ENCODE measurements at regions not wholly inside any gene's neighbourhood (a gene's known extent, or its start where the extent isn't known, plus 50 kb on each side); places are given as distances from the start of the nearest gene placed in this dataset.
A peak's percentile ranks its signal among the peaks of the same experiment; 100 is the strongest.
"Not testable (repeated sequence)": the region's sequence is repeated elsewhere in the genome, so short reads cannot be mapped to it uniquely, and the experiment has no call there.

DNA sequence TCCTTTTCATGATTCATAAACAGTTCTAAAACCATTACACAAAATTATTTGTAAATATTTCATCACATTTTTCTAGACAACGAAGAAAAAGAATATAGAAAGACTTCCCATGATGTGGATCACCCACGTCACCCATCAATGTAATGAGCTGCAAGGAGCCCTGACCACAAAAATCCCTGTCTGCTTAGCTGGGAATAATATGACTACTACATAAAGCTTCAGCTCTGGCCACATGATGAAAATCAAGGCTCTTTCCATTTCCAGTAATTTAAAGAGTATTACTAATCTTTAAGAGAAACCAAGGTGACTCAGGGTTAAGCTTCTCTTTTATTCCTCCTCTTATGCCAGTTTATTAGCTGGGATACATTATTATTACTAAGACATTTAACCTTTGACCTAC is 180.8 kb upstream of the CACNA2D1 start:
- no peak for DNase-seq

GRCh38 chr7:82623812-82624211 is 180.2 kb upstream of the CACNA2D1 start:
- no peak for DNase-seq

GRCh38 chr7:82617156-82617555 is 173.6 kb upstream of the CACNA2D1 start:
- DNase-seq = no peak

- DNase-seq = no peak
Observed at GRCh38 chr7:82616059-82616728, 172.6 kb upstream of the CACNA2D1 start.

DNA sequence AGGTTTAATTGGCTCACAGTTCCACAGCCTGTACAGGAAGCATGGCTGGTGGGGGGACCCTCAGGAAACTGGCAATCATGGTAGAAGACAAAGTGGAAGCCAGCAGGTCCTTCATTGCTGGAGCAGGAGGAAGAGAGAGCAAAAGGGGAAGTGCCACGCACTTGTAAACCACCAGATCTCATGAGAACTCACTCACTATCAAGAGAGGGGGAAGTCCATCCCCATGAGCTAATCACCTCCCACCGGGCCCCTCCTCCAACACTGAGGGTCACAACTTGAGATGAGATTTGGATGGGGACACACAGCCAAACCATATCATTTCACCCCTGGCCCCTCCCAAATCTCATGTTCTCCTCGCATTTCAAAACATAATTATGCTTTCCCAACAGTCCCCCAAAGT is 171.9 kb upstream of the CACNA2D1 start:
- no peak for DNase-seq

GRCh38 chr7:82609746-82610145 is 166.2 kb upstream of the CACNA2D1 start:
- no peak for DNase-seq

- DNase-seq = no peak
Observed at GRCh38 chr7:82605247-82605864, 161.8 kb upstream of the CACNA2D1 start.

DNA sequence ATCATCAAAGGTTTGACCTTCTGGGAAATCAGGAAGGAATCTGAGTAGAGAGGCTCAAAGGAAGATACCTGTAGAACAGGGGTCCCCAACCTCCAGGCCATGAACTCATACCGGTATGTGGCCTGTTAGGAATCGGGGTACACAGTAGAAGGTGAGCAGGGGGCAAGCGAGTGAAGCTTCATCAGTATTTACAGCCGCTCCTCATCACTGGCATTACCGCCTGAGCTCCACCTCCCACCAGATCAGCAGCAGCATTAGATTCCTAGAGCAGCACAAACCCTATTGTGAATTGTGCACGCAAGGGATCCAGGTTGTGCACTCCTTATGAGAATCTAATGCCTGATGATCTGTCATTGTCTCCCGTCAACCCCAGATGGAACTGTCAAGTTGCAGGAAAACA is 158.5 kb upstream of the CACNA2D1 start:
- no peak for DNase-seq

- no peak for DNase-seq
Observed at GRCh38 chr7:82600531-82600930, 157.0 kb upstream of the CACNA2D1 start.

DNA sequence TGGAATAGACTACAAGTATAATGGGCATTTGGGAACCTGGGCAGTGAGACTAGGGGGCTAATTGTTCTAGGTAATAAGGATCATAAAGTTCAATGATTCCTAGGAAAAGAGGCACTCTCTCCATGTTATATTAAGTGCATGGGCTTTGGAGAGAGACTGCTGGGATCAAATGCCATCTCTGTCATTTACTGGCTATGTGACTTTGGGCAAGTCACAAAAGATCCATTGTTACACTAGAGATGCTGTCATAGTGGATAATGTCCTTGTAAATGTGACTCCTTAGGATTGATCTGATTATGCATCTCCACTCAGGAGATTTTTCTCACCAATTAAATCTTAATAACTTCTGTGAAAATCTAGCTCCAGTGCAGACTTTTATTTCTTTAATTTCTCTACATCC is 156.3 kb upstream of the CACNA2D1 start:
- no peak for DNase-seq

- DNase-seq = no peak
Observed at GRCh38 chr7:82598958-82599357, 155.4 kb upstream of the CACNA2D1 start.

DNA sequence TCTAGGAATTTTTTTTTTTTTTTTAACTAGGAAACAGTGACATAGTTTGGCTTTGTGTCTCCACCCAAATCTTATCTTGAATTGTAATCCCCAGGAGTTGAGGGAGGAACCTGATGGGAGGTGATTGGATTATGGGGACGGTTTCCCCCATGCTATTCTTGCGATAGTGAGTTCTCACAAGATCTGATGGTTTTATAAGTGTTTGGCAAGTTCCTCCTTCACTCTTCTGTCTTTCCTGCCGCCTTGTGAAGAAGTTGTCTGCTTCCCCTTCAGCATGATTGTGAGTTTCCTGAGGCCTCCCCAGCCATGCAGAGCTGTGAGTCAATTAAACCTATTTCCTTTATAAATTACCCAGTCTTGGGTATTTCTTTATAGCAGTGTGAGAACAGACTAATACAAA is 152.2 kb upstream of the CACNA2D1 start:
- not testable (repeated sequence) for DNase-seq

- DNase-seq = no peak
Observed at GRCh38 chr7:82595176-82595575, 151.6 kb upstream of the CACNA2D1 start.

GRCh38 chr7:82594665-82595064 is 151.1 kb upstream of the CACNA2D1 start:
- DNase-seq = no peak

- no peak for DNase-seq
Observed at GRCh38 chr7:82593780-82594179, 150.2 kb upstream of the CACNA2D1 start.

DNA sequence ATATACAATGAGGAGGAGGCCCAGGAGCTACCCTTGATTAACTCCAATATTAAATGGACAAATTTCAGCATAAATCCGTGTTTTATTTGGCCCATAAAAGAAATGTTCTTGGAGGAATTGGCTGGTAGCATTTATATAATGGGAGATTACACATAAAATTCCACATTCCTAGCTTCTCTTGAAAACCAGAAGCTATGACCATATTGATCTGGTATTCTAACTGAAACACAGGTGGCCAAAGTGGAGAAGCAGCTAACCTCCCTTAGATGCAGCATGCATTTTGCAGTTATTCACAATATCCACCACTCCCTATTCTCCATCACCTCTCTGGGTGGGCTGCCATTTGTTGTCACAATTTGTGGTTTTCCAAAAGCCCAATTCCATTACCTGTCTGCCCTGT is 148.8 kb upstream of the CACNA2D1 start:
- no peak for DNase-seq

- DNase-seq = no peak
Observed at GRCh38 chr7:82579047-82579446, 135.5 kb upstream of the CACNA2D1 start.

DNA sequence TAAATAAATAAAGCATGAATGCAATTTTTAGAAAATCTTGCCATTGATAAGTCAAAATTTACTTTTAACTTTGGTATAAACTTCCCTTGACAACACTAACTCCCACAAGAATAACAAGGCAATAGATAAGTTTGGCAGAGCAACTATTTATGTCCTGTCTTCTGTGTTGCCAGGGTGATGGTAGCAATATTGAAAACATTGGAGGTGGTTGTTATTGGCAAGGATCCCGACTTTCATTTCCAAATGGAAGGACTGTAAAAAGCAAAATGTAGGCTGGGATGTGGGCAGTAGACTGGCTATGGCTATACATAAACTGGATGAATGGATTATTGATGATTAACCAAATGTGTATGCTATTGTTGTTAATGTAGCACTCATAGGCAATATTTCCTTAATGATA is 134.9 kb upstream of the CACNA2D1 start:
- no peak for DNase-seq

DNA sequence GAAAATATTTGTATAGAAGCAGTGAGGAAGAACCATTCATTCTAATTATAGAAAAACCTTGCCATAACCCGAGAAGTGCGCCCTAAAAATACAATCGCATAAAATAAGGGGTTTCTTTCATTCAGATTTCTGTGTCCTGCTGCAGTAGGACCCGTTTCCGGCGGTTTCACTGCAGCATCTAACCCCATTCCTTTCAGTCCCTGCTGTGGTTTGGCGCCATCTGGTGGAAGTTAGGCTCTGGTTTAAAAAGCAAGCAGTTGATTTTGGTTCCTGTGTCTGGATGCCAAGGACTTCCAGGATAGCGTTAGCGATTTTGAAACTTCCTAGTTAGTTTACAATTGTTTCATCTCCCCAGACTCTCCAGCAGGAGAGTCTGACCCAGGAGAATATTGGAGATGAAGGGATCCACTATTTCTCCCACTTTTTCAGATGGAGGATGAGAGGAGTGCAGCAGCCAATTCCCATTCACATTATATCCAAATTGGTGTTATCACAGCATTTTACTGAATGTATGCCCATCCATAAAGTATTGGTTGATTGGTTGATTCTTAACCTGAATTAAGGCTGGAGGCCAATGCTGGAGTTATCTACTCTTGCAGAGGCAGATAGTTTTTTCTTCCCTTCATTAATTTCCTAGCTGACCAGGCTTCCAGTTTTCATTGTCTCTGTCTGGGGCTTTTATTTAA is 128.8 kb upstream of the CACNA2D1 start:
- peak; percentile 69 for DNase-seq

- not testable (repeated sequence) for DNase-seq
Observed at GRCh38 chr7:82571047-82571446, 127.5 kb upstream of the CACNA2D1 start.

DNA sequence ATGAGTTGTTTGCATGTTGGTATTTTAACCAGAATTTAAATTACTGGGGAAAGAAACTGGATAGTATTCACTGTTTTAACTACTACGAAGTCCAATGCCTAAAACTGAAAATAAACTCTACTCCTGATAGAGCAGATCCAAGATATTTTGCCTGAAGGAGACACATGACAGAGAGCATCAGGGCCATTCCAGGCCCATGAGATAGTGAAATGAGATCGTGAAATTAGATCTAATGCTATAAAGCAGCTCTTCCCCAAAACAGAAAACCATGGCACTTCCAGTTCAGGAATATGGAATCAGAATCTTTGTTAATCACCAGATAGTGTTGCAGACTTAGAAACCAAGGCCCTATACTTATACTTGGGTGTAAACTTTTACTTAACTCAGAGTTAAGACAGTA is 124.3 kb upstream of the CACNA2D1 start:
- DNase-seq = no peak

GRCh38 chr7:82567356-82567755 is 123.8 kb upstream of the CACNA2D1 start:
- DNase-seq = no peak

- DNase-seq = no peak
Observed at GRCh38 chr7:82566752-82567151, 123.2 kb upstream of the CACNA2D1 start.

- no peak for DNase-seq
Observed at GRCh38 chr7:82562716-82563404, 119.3 kb upstream of the CACNA2D1 start.
